Astrocyte (in vitro differentiated cells and primary cell): ENCODE measurements at regions not wholly inside any gene's neighbourhood (a gene's known extent, or its start where the extent isn't known, plus 50 kb on each side); places are given as distances from the start of the nearest gene placed in this dataset.

Experiments used
- EZH2 ChIP-seq: IDR thresholded peaks from 2 replicates; pipeline ENCODE4 v1.6.1; 2012; ENCODE audit warnings: mild to moderate bottlenecking, low read length, inconsistent platforms; ENCODE audit not compliant: insufficient read depth
- TF ChIP-seq, protein P1 (sequence below): IDR thresholded peaks from 2 replicates; pipeline ENCODE4 v1.5.1; 2011; ENCODE audit warnings: low read depth, mild to moderate bottlenecking, inconsistent platforms, low read length, moderate library complexity; ENCODE audit not compliant: insufficient read depth

DNA sequence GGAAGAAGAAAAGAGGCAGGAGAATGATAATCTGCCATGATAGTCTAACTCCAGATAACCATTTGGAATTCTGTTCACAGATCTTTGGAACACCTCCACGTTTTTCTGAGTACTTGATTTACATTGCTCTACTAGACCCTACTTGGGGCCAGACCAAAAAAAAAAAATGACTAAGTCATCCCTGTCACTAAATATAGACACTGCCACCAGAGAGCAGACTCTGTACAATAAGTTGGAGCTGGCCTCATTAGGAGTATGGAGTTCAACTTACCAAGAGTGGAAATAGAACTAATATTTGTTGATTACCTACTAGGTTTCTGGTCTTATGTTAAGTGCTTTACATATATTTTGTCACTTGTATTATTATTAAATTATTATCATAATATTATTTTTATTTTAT lies 80.9 kb upstream of the ZNF800 start:
- TF ChIP-seq, protein P1, sequence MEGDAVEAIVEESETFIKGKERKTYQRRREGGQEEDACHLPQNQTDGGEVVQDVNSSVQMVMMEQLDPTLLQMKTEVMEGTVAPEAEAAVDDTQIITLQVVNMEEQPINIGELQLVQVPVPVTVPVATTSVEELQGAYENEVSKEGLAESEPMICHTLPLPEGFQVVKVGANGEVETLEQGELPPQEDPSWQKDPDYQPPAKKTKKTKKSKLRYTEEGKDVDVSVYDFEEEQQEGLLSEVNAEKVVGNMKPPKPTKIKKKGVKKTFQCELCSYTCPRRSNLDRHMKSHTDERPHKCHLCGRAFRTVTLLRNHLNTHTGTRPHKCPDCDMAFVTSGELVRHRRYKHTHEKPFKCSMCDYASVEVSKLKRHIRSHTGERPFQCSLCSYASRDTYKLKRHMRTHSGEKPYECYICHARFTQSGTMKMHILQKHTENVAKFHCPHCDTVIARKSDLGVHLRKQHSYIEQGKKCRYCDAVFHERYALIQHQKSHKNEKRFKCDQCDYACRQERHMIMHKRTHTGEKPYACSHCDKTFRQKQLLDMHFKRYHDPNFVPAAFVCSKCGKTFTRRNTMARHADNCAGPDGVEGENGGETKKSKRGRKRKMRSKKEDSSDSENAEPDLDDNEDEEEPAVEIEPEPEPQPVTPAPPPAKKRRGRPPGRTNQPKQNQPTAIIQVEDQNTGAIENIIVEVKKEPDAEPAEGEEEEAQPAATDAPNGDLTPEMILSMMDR = no peak
- TF ChIP-seq EZH2 = no peak
